HG03139 (cell line): ENCODE measurements at regions not wholly inside any gene's neighbourhood (a gene's known extent, or its start where the extent isn't known, plus 50 kb on each side); places are given as distances from the start of the nearest gene placed in this dataset.

Experiments used
- ATAC-seq: cut with Tn5 transposase; IDR thresholded peaks from one replicate; pipeline ENCODE4 v1.9.1; 2021; ENCODE audit not compliant: unreplicated experiment

DNA sequence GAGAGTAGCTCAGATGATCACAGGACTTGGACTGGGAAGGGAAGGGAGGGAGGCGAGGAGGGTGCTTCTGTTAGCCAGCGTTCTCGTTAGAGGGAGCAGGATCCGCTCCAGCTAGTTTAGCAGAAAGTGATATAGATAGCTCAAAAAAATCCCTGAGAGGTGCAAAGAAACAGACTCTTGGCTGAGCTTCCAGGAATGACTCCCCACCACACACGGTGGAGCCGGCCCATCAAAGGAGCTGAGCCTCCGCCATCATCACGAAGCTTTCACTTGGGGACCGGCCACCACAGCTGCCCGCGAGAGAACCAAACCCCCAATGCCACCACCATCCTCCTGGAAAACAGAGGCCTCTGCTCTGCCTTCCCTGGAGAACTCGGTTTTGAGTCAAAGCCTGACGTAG is 124.6 kb upstream of the BCL2L14 start:
- no peak for ATAC-seq

DNA sequence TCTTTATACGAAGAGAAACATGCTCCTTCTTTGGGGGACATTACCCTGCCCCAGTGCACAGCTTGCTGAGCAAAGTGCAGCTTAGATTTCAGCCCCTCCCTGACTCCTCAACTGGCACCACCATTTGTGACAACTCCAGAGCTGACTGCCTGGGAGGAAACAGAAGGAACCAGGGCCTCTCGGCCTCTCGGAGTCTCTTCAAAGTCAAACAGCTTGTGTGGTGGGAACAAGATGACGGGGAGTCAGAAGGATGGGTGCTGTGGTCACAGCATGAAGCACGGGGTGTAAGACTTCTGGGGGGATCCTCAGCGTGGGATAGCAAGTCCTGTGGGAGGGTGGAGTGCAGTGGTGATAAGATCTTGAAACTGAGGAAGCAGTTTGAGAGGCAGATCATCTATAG is 123.5 kb upstream of the BCL2L14 start:
- ATAC-seq: no peak

DNA sequence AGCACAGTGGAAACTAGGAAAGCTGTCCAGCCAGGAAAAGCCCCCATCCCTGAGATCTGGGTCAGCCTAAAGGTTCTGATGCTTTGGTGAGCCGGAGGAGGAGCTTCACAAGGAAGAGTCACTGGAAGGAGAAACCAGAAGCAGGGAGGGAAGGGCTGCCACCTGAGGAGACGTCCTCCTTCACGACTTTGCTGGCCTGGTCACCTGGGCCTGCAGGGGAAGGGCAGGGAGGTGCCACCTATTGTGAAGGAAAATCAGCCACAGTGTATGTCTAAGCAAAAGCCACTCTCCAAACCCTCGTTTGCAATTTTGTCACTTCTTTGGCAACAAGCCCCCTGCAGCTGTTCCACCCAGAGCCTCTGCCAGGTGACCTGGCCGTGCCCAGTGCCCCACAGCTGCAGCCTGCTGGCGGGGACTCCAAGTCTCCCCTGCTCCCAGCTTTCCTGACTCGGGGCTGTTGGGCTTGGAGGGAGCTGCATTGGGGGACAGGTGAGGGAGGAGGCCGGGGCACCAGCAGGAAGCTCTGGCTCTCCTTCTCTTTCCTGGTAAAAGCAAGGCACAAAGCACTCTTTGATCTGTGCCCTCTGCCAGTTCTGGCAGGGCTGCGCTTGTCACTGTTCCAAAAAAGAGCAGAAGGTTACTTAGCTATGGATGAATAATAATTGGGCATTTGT is 120.9 kb upstream of the BCL2L14 start:
- ATAC-seq: no peak

DNA sequence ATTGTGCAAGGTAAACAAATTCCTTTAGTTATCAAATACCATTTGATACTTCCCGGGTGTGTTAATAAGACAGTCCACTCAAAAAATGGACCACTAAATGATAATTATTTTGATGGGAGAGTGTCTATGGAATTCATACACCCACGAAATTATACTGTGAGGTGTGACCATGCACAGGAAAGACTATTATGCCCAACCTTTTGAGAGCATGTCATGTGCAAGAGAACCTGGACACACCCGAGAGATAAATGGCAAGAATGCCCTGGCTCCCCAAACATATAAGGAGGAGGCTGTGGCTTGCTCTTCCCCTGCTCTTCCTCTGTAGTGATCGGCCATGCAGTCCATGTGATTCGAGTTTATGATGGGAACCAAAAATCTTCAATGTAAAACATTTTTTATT is 119.5 kb upstream of the BCL2L14 start:
- ATAC-seq: no peak

DNA sequence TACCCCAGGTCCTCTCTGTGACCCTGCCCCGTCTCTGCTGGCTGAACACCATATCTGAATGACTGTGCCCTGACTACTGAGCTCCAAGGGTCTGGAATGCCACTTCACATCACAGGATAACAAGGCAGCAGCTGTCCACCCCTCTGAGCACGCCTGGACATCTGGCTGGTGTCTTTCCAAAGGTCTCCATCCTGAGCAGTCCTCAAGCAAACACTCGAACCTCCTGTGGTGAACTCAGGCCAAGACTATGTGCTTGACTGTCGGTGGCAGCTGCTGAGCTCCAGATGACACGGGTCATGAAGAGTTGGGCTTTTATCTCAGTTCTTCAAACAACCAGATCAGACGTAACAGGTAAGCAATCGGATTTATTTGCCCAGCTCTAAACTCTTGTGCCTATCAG is 117.2 kb upstream of the BCL2L14 start:
- ATAC-seq: no peak

DNA sequence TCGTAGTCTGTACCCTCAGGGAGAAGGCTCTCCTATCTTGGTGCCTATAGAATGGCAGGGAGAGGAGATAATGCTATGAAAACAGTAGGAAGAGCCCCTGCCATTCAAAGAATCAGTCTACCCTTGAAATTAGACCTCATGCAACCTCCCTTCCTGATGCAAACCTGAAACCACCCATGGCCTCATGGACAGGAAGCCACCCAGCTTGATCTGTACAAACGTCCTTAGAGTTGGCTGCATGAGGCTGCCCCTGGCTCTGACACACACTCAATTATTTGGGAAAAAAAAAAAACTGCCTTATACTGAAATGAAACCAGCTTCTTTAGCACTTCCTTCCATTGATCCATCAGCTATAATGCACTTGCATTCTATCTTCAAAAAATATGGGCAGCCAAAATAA is 116.6 kb upstream of the BCL2L14 start:
- ATAC-seq: no peak

DNA sequence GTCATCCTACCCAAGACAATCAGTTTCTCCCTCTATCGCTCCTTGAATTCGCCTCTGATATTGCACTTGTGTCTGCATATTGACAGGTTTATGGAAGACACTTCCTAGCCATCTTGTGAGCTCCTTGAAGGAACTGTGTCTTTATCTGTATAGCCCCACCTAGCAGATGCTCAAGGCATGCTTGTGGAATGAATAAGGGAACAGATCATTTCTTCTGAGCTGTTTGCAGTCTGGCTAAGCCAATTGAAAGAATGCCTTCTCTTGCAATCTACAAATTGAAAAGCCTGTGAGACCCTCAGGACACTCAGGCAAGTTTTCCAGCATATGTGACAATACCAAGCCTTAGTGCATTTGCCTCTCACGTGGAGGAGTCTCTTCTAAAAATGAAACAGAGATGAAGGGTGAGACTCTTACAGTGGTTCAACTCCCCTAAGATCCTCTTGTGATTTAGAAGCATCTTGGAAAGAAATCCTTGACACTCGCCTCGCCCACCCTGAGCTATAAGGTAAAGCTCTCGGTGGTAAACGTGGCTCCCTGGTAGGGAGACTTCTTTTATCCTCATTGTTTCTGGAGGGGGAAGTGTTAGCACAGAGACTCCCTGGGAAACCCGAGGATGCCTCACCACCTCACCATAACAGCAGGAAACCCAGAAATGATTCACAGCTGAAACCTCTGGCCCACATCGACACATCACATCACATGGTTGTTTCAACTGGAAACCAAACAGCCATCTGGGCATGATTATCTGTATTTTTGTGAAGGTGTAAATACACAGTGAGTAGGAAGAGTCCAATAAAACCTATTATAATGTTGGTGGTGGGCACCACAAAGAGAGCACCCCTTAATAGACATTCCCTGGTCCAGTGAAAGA is 112.3 kb upstream of the BCL2L14 start:
- no peak for ATAC-seq

DNA sequence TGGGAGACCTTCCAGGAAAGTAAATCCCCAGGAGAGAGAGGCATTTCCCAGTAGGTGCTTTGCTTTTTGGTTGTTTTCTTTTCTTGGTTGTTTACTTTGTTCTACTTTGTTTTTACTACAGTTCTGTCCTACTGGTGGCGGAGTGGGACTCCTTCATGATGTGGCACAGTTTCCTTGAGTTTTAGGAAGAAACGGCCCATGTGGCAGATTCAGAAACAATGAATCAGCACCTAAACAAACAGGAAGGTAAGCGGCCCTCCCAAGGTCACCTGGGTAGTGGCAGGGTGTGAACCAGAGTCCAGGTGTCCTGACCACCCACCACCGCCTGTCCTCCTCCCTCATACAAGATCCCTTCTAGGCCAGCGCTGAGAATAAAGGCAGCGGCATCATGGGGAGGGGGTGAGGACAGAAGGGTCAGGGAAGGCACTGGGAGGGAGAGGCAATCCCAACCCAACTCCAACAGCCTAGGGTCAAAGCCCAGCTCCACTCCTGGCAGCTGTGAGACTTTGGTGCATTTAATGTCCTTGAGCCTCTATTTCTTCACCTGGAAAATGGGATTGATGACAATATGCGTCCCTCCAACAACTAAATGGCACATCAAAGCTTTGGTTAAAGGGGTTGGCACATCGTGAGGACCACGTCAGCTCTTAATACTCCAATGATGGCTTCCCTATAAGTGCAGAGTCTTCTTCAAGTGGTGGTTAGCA is 111.5 kb upstream of the BCL2L14 start:
- no peak for ATAC-seq

DNA sequence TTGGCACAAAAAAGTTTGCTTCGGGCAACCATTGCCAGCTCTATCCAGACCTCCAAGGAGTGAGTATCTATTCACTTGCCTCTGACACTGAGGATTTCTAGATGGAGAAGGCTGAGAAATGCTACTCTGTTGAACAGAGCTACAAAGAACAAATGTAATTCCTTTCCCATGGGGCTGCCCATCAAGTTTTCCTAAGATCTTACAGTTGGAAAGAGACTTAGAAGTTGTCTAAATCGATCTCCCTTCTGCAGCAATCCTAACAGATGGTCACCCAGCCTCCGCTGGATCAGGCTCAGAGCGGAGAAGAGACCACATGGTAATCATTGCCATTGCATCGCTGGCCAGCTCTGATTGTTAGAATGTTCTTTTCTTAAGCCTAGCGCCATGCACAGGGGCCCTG is 110.1 kb upstream of the BCL2L14 start:
- ATAC-seq: no peak

DNA sequence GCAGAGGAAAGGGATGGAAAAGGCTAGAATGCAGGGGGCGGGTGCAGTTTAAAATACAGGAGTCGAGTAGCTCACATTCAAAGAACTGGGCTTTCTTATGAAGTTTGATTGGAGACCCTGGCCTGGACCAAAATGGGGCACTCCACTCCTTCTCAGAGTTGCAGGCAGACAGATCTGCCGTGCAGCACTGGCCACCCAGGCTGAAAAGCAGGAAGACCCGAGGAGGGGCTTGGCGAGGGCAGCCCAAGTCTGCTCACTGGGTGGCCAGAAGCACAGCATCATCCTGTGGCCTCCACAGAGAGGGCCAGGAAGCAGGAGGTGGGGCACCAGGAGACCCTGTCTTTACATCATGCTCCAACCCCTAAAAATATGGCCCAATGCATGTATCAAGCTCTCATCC is 109.1 kb upstream of the BCL2L14 start:
- no peak for ATAC-seq

DNA sequence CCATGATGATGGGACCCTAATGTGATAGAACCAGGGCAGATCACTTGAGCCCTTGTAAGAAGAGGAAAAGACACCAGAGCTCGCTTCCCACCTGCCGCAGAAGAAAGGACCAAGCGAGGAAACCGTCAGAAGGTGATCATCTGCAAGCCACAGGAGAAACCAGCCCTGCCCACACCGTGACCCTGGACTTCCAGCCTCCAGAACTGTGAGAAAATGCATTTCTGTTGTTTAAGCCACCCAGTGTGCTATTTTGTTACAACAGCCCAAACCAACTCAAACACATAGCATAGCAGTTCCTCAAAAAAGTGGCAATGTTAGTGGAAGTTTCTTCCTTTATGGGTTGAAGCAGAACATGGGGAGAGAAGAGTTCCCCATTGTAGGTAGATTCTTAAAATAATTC is 107.9 kb upstream of the BCL2L14 start:
- ATAC-seq: no peak

DNA sequence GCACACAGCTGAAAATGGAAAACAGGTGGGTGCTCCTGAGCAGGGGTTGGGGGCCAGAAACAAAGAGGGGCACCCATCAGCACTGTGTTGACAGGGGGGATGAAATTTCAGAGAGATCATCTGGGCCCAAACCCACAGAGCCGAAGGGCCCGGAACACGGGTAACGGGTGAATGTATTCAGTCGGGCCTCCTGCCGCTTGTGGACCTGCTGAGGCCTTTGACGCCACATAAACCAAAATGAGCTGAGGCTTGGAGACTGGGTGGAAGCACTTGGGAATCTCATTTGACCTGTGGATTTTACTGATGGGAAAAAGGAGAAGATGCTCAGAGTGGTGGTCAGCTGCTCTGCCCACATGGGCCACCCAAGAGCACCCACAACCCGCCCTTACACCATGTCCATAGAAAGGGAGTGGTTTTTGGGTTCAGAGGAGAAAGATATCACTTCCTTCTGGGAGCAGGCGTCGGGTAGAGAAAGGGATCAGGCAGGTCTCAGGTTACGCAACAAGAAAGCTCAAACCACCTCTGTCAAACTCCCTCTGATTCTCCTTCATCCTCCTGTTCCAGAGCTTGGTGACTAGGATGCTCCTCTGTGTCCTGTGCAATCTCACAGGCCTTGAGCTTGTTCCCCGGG is 106.8 kb upstream of the BCL2L14 start:
- no peak for ATAC-seq

DNA sequence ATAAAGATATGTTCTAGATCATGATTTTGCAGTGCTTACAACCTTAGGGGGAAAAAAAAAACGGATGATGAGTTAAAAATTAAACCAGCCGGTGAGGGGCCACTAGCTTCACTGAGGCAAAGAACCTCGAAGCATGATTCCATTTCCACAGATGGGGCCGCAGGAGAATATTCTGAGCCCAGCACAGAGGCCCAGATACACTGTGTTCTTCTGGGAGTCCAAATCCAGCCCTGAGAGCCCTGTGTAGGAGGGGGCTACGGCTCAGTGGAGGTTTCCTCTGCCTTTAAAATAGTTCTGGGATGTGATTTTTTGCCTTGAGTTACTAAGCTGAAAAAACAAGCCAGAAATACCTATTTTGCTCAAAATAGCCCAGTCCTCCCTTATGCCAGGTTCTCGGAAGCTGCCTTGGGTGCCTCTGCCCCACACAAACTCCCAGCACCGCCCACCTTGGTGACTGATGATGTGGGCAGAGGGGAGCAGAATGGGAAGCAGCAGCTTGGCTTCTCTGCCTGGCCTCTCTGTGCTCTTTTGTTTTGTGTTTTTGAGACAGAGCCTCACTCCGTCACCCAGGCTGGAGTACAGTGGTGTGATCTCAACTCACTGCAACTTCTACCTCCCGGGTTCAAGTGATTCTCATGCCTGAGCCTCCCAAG is 105.4 kb upstream of the BCL2L14 start:
- no peak for ATAC-seq

DNA sequence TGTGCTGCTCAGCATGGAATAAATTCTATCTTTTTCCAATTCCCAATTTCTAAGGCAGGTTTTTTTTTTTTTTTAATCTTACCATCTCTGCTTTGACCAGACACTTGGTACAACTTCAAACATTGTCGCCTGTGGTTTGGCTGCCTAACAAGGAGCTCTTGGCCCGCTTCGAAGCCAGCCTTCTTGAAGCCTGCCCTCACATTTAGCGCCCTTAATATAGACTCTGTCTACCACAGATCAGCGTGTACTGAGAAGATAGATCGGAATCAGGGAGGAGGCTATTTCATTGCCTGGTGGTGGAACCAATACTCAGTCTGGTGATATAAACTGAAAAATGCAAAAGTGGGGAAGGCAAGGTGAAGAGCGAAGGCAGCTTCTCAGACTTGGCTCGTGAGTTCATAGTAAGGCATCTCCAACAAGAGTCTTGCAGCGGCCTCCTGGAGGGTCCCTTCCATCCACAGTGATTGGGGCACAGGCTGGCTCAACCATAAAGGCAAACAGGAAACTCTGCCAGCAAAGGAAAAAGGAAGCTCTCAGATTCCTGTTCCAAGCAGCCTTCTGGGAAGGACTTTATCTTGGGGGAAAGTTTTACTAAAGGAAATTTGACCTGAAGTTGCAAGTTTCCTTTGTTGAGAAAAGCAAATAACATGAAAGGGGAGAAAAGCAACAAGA is 103.2 kb upstream of the BCL2L14 start:
- no peak for ATAC-seq

DNA sequence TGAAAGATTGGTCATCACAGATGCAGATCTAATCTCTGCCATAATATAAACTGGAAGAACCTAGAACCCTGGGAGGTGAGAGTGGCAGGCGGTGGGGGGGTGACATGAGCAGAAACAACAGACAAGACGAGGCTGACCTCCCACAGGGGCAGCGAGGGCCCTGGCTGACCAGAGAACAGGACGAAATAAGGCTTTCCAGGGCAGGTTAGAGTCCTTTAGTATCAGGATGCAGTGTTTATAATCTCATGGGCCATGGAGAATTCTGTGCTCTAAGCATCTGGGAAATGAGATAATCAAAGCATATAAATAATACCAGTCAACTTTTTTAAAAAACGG is 102.7 kb upstream of the BCL2L14 start:
- no peak for ATAC-seq

DNA sequence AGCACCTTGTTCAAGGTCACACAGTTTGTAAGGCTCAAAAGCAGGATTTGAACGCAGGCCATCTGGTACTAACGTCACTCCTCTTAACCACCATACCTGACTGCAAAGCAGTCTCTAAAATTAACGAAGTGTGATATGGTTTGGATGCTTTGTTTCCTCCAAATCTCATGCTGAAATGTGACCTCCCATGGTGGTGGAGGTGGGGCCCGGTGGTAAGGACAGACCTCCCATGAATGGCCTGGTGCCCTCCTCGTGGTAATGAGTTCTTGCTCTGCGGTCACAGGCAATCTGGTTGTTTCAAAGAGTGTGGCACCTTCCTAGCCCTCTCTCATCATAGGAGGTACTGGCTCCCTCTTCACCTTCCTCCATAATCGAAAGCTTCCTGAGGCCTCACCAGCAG is 102.2 kb upstream of the BCL2L14 start:
- ATAC-seq: no peak

DNA sequence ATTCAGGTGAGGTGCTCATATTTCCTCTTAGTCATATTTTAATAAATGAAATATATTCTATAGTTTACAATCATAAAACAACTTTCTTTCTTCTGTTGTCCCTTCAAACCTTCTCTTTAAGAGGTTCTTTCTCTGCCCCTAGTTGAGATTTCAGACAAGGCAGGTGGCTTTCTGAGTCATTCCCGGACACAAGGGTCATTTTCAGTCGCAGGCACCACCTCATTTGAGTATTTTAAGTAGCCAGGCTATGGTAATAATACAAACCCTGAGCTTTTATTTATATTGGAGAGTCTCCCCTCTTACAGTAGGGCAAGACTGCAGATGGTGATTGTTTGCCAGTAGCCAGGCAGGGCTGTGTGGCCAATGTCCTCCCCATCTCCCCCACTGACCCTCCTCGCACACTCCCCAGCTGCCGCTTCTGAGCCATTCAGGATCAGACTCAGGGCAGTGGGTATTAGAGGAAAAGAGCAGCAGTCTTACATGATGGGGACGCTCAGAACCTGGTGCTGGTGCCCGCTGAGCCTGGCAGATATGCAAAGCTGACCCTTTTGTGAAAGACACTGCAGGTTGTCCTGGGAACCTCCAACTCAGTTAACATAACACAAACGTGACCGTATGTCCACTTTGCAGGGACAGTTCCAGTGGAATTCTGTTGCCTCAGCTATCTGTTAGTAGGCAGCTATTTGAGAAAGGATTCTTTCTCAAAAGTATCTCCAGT is 101.1 kb upstream of the BCL2L14 start:
- ATAC-seq: no peak

DNA sequence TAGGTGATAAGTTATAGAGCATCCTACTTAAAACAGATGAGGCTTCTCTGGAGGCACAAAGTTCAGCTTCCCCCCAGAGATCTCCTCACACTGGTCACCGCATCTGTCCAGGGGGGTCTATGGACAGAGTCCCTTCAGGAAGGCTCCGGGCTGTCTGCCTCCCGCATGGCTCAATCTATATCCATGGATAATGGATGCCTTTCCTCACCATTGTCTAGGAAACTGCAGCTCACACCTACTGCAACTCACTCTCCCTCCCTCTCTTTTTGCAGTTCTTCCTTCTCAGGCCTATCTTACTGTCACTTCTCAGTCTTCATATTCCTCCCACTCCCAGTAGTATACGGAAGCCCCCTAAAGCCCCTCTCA is 100.6 kb upstream of the BCL2L14 start:
- no peak for ATAC-seq

DNA sequence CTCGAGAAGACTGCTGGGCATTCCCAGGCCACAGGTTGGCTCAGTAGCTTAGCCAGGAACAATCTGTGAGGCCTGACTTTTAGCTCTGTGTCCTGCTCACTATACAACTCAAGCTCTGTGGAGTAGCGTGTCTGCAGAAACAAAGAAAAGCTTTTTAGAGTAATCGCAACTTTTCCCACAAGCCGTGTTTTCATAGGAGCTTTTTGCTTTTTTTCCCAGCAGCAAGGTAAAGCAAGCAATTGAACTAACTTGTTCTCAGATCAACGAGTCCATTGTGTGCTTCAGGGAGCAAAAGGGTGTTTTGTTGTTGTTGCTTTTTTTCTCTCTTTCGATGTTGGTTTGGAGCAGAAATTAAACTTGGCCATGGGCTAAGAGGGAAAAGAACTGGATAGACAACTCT is 97.3 kb upstream of the BCL2L14 start:
- ATAC-seq: no peak

DNA sequence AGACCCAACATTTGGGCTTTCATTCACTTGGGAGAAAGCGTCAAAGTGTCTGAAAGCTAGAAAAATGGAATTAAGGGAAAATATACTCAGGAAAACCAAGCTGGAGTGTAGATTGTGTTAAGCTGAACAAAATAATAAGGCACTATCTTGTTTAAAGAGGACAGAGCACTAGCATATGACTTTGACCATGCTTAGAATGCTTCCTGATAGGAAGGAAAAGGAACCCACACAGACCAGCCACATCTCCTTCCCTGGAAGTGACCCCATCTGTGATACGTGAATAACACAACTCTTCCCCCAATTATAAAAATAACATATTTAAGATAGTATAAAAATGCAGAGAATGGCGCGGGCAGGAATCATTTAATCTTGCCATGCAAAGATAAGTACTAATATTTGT is 94.7 kb upstream of the BCL2L14 start:
- ATAC-seq: no peak
